HG03469 (cell line): ENCODE measurements at regions not wholly inside any gene's neighbourhood (a gene's known extent, or its start where the extent isn't known, plus 50 kb on each side); places are given as distances from the start of the nearest gene placed in this dataset.
"Not testable (repeated sequence)": the region's sequence is repeated elsewhere in the genome, so short reads cannot be mapped to it uniquely, and the experiment has no call there.

Source experiments
- ATAC-seq: cut with Tn5 transposase; IDR thresholded peaks from one replicate; pipeline ENCODE4 v1.9.1; 2021; ENCODE audit warnings: mild to moderate bottlenecking, moderate library complexity, moderate number of reproducible peaks; ENCODE audit not compliant: unreplicated experiment

DNA sequence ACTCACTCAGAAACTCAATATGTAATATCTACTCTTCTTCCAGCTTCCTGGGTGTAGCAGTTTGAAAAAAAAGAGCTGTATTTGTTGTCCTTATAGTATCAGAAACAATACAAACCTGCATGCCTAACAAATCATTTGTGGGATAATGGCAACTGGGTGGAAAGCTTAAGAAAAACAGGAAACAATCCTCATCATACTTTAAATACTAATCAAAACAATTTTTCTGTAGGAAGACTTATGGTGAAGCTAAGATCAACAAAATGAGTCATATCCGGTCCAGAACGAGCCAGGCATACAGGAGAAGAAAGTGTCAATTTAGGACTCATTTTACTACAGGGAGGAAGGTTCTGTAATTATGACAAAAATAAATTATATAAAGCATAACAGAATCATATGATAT lies 181.8 kb upstream of the ADGRL4 start:
- ATAC-seq: peak; percentile 24

DNA sequence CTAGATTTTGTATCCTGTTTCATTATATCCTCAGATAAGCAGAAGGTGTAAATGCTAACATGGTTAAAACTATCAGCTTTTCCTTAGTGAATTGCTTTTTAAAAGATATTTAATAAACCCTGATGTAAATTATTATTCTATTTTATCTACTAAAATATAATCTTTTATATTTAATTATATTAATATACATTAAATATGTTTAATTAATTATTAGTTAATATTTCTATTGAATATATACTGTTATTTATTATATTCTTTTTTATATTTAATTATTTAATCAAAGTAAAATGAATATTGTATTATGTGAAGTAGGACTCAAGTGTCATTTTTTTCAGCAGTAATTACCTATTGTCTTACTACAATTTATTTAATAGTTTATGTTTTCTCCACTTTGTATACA lies 179.7 kb upstream of the ADGRL4 start:
- ATAC-seq: no peak

DNA sequence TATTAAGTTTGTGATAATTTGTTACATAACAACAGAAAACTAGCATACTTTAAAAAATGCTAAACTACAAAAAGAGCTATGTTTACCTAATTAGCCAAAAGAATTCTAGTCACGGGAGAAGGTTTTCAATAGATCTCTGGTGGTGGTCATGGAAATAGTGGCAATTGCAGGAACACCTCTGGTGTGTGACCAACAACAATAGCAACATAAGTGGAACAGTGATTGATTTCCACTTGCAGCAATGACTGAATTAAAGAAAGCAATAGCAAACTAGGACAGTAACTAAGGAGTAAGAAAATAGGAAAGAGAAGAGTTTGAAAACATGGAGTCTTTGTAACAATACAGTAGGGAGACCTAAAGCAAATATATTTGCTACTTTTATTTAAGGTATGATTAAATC lies 171.3 kb upstream of the ADGRL4 start:
- ATAC-seq: no peak

DNA sequence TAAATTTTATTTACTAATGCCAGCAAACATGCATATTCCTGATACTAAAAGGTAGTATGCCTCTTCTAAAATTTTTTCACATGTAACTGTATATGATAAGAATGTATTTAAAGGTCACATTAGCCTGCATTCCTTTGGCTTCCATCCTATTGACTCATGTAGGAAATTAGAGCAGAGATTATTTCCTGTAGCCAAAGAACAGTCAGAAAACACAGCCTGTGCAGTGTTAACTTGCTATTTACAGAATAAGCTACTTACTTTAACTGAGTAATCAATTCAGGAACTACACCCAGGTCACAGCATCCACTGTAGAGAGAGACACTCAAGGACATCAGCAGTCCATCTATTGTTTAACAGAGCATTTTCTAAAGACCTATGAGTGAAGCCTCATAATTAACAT lies 154.5 kb upstream of the ADGRL4 start:
- no peak for ATAC-seq

DNA sequence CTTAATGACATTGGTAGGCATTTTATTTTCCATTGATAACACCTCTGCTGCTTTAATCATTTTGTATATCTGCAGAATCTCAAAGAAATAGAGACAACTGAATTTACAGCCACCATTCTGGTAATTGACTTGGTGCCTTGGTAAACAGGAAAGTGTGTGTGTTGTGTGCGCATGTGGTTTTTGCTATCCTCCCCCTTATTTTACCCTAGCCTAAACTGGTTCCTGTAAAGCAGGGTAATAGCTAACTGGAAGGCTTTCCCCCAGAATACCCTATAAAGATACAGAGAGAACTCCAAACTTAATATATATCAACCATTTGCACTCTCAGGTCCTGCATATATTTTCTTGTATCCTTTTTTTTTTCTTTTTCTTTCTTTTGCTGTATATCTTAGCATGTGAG lies 149.5 kb upstream of the ADGRL4 start:
- no peak for ATAC-seq

DNA sequence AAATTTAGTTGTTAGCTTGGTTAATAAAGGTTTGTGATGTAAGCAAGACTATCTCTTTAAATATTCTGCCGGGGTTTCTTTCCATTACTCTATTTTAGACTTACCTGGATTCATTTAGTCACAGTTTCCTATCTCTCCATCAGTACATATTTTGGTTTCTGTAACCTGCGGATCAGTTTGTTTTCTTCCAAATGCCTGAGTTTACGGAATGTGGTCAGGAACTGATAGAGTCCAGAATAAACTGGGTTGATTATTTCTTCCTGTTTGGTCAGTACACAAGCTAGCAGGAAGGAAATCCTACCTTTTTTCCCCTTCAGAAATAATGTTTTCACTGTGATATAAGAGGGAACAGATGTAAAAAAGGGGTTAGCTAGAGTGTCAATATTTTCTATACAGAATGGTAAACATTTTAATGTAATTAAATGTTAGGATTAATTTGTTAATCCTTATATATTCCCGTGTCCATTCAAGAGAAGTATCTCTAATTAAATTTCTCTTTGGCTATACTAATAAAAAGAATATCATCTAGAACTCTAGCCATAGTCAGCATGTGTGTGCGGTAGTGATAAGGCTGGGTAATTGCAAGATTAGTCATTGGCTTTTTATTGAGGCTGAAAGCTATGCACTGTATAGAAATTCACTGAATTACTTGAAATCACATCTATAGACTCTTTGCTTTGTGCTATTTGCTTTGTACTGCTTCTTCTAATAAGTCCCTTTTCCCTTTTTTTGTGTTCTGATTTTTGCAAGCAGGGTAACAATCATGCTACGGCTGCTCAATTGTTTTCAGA lies 144.7 kb upstream of the ADGRL4 start:
- ATAC-seq: no peak

DNA sequence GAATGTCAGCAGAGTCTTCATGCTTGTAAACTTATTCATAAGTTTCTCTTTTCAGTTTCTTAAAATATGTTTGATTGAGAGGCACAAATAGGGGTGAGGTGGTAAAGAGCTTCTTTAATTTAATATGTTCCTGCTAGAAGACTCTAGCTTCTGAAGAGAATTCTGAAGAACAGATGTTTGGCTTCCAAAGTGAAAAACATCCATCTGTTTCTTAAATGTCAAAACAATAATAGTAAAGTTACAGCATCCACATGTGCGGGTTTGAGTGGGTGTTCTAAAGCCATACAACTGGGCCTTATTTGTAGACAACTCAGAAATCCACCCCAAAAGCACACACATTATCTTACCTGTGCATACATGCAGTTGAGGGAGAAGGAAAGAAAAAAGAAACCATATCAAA lies 144.0 kb upstream of the ADGRL4 start:
- no peak for ATAC-seq

DNA sequence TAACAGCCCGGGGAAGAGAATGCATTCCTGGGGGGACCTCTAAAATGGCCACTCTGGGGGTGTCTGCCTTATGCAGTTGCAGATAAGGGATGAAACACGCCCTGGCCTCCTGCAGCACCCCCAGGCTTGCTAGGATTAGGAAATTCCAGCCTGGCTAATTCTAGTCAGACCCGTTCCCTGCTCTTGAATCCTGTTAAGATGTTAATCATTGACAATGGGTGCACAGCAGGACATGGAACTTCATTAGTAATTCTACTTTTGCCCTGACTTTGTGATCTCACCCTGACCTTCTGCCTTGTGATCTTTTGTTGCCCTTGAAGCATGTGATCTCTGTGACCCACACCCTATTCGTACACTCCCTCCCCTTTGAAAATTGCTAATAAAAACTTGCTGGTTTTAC lies 131.7 kb upstream of the ADGRL4 start:
- not testable (repeated sequence) for ATAC-seq

DNA sequence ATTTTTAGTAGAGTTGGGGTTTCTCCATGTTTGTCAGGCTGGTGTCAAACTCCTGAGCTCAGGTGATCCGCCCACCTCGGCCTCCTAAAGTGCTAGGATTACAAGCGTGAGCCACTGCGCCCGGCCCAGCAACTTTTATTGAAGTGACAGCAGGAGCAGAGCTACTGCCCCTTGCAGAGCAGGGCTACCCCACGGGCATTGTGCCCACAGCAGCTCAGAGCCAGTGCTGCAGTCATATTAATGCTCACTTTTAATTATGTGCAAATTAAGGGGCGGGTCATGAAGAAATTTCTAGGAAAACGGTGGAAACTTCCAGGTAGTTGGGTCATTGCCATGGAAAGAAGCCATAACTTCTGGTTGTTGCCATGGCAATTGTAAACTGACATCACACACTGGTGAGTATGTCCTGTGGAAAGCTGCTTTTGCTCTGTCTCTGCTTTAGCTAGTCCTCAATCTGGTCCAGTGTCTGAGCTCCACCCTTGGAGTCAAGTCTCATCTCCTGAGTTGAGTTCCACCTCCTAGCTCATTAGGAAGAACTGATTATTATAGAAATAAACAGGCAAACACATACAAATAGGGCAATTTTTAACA lies 127.3 kb upstream of the ADGRL4 start:
- no peak for ATAC-seq

DNA sequence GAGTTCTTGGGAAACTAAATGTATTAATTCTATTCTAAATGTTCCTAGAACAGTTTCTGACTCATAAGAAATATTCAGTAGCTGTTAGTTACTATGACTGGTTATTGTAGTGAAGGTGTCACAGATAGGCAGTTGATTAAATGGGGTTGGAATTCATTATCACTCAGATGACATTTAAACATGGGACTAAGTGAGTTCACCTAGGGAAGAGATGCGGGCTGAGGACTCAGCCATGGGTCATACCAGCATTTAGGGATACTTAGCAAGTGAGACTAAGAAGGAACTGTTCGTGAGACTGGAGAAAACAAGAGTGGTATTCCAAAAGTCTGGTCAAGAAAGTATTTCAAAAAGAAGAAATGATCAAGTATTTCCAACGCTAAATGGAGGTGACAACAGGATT lies 125.1 kb upstream of the ADGRL4 start:
- no peak for ATAC-seq

DNA sequence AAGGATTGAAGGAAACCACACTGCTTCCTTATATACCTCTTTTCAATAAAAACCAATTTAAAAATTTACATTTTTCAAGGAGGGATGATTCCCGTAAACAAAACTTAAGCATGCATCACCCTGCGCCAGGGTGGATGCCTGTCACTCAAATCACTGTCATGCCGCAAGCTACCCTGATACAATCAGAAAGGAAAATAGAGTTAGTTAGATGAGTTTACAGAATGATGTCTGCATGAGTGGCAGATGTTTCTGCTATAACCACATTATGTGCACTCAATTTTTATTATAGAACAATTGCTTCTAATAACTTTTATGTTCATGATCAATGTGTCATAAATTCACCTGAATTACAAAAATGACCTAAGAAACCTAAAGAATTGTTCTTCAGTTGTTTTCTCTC lies 123.4 kb upstream of the ADGRL4 start:
- ATAC-seq: no peak

DNA sequence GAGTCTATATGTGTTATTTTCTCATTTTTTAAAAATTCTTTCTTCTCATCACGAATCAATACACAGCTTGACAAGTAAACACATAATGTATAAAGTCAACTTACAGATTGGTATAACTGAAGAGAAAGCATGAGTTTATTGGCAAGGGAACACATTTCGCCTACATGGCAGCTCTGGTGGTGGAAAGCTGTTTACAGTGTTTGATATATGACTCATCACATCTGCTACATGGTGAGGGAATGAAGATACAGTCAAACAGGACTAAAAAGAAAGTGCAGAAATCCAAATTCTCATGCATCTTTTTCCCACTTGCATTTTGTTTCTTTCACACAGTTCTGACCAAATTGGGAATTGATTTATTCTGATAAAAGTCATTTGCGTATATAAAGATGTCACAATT lies 122.2 kb upstream of the ADGRL4 start:
- ATAC-seq: no peak

DNA sequence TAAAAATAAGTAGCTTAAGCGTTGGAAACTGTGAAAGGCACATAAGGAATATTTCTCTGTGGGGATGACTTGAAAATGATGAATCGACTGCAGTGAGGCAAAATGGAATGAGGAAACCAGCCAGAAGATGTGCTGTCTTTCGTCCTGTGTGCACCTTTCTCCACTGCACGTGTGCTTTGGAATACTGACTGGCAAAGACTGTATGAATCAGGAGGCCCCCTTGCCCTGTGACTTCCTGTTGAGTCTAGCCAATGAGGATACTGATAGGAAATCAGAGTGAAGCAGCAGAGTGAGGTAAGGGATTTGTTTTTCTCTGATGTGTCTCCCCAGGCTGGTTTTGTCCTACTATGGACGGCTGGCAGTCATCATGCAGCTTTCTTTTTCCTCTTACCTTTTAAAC lies 118.2 kb upstream of the ADGRL4 start:
- no peak for ATAC-seq

DNA sequence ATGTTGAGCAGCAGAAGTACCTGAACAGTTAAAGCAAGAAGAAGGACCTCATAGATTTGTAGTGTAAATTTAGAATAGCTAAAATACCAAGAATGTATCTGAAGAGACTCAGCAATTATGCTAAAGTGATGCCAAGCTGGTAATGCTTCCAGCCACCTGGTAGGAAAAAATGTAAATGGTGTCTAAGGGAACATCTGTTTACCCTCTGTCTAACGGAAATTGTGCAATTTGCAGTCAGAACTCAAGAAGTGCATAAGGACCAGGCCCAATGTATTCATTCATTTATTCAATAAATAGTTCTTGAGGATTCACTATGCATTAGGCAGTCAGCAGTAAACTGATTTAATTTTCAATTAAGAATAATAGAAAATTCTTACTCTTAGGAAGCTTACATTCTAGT lies 116.0 kb upstream of the ADGRL4 start:
- ATAC-seq: no peak

DNA sequence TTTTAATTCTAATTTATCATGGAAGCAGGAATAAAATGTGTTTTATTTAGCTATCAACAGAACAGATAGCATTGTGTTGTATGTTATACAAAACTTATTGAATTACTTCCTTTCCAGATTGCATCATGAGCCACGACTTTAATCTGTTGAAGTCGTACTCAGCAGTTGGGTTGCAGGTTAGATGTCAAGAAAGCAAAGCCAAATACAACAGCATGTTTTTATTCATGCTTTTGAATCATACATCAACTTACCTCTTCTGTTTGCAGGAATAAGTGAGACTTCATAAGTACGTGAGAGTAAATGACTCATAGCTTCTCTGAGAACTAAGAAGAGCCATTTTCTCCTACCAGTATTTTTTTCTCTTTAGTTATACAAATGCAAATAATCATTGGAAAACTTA lies 110.8 kb upstream of the ADGRL4 start:
- no peak for ATAC-seq

DNA sequence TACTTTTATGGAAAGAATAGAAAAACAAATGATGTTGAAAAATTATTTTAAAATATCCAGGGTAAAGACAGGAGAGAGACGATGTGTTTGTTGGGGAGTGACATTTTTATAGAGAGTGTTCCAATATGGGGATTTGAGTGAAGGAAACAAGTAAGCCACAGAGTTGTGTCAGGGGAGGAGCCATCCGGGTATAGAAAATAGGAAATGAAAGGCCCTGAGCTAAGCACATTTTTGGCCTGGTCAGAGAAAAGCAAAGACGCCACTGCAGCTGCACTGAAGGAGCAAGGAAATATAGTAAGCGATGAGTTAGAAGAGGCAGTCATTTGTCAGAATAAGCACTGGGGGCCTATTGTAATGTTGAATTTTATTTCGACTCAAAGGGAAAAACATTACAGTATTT lies 107.3 kb upstream of the ADGRL4 start:
- ATAC-seq: no peak

DNA sequence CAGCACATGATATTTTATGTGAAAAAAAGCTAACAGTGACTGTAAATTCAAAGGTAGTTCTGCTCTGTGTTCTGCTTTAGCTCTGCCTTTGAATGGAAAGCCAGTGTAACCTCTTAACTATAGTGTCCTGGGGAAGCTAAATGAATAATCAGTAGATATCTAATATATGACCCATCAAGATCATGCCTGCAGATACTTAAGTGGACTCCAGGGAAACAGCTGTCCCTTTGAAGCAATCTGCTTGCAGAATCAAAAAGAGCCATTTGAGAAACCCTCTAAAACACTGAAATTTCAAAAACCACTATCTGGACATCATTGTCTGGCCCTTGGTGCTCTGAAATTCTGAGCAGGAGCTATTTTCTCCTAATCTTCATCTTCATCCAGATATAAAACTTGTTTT lies 104.2 kb upstream of the ADGRL4 start:
- ATAC-seq: no peak

DNA sequence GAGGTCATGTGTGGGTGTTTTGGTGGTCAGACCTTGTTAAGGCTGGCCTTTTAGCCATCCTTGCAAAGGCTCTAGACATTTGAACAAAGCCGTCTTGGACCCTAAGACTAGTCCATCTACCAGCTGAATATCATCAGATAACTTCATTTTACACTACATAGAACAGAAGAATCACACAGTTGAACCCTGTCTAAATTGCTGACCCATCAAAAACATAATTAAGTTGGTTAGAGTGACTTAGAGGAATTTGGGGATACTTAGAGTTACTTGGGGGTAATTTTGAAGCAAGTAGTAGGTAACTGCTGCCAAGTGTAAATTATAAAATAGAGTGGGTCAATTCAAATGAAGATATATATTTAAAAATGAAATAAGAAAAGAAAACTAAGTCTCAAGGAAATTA lies 102.9 kb upstream of the ADGRL4 start:
- ATAC-seq: no peak

DNA sequence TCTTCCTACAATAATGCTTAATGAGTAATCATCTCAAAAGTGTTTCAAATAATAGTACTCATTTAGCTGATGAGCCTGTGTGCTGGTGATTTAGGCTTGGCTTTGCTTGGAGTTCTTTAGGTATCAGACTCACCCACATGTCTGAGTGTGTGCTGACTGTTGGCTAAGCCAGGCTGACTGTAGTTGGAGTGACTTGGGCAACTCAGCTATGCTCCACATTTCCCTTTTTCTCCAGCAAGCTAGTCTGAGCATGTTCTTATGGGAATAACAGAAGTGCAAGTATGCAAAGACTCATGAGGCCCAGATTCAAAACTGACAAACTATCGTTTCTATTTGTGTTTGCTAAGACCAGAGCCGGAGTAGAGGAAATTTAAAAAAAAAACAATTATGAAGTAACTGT lies 99.0 kb upstream of the ADGRL4 start:
- no peak for ATAC-seq

DNA sequence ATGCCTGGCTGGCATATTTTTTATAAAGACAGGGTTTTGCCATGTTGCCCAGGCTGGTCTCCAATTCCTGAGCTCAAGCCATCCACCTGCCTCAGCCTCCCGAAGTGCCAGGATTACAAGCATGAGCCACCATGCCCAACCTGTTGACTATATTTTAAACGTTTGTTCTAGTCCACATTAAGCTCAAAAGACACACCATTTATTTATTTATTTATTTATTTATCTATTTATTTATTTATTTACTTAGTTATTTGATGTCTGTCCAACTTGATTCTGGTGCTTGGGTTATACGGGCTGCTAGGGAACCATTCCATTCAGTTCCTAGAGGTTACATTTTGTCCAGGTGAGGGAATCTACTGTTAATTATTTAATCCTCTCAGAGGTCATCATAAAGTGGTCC lies 98.1 kb upstream of the ADGRL4 start:
- no peak for ATAC-seq

DNA sequence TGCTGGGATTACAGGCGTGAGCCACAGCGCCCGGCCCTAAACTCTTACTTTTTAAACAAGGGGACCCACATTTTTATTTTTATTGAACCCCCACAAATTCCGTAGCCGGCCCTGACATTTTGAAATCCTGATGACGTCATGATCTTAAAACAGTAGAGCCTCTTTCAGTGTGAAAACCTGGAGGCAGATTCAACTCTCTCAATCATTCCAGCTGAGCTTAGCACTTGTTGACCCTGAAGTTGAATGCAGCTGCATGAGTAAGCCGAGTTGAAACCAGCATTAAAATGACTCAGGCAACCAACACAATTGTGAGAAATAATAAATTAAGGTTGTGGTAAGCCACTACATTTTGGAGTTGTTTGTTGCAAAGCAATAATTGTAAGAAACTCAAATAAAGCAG lies 93.9 kb upstream of the ADGRL4 start:
- ATAC-seq: no peak

DNA sequence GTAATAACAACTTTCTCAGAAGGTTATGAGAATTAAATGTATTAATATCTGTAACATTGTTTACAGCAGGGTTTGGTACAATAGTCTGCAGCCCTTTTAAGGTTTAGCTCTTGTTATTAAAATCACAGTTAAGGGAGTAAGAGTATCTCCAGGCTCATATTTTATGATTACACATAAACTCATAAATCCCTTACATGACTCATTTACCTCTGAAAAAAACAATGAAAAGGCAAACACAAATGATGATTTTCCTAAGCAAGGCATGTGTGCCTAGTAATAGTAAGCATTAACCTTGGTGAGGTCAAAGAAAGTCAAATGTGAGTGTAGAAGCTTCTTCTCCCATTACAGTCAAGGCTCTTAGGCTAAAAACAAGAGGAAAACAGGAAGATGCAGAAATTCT lies 84.5 kb upstream of the ADGRL4 start:
- no peak for ATAC-seq

DNA sequence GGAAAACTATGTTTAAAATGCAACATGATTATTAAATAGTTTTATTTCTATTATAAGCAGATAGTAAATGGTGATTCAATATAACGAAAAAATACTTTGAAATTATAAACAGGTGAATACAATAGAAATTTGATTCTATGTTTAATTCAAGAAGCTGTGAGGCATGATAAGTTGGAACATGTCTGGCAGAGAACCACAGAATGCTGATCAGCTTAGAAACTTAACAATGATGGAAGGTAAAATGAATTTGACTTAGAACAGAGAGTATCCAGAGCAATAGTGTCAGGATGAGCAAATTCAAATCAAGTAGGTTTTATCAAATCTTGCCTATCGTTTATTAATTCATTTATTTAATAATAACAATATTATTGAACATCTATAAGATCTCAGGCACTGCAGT lies 83.4 kb upstream of the ADGRL4 start:
- ATAC-seq: no peak
